ENCODE measurements at regions not wholly inside any gene's neighbourhood (a gene's known extent, or its start where the extent isn't known, plus 50 kb on each side); places are given as distances from the start of the nearest gene placed in this dataset.
A peak's percentile ranks its signal among the peaks of the same experiment; 100 is the strongest.

- Histone ChIP-seq H3K9me3 (ENCODE audit: severe bottlenecking) (no peaks in the 10 kb centered on the region), H3K36me3 (no peaks in the 10 kb centered on the region), H3K4me3 (ENCODE audit: low read depth, low read length) (no peak overlapping the region), H3K27ac (no peak overlapping the region), H3K27me3 (ENCODE audit: insufficient read depth, low read depth, severe bottlenecking) (no peaks in the 10 kb centered on the region)
- DNase-seq: no peak
- no peak for TF ChIP-seq CTCF (IDR thresholded peaks at IDR 0.05; ENCODE audit: low read depth, low read length)
These were observed 400.1 kb downstream of the PDHA2 start for GRCh38 chr4:96240041-96240440.

GRCh38 chr4:96241819-96242218, 401.9 kb downstream of the PDHA2 start:
- no peaks in the 10 kb centered on the region for H3K36me3 ChIP-seq
- no peaks in the 10 kb centered on the region for H3K27me3 ChIP-seq (ENCODE audit: insufficient read depth, low read depth, severe bottlenecking)

GRCh38 chr4:96247096-96247495, 407.2 kb downstream of the PDHA2 start:
- H3K9me3 ChIP-seq (ENCODE audit: severe bottlenecking): peaks cover under 1% of the 10 kb centered on the region
- no peaks in the 10 kb centered on the region for H3K27me3 ChIP-seq (ENCODE audit: insufficient read depth, low read depth, severe bottlenecking)
- H3K27ac ChIP-seq: no peak overlapping the region
- no peak overlapping the region for H3K4me3 ChIP-seq (ENCODE audit: low read depth, low read length)
- TF ChIP-seq CTCF (IDR thresholded peaks at IDR 0.05; ENCODE audit: low read depth, low read length): no peak
- DNase-seq: no peak
- no peaks in the 10 kb centered on the region for H3K36me3 ChIP-seq

More at GRCh38 chr4:96241819-96242218, 401.9 kb downstream of the PDHA2 start:
- H3K9me3 ChIP-seq (ENCODE audit: severe bottlenecking): no peaks in the 10 kb centered on the region
- no peak for DNase-seq
- no peak for TF ChIP-seq CTCF (IDR thresholded peaks at IDR 0.05; ENCODE audit: low read depth, low read length)
- H3K27ac ChIP-seq: no peak overlapping the region
- H3K4me3 ChIP-seq (ENCODE audit: low read depth, low read length): no peak overlapping the region

GRCh38 chr4:96248225-96248624, 408.3 kb downstream of the PDHA2 start:
- no peaks in the 10 kb centered on the region for H3K27me3 ChIP-seq (ENCODE audit: insufficient read depth, low read depth, severe bottlenecking)
- H3K27ac ChIP-seq: no peak overlapping the region
- H3K9me3 ChIP-seq (ENCODE audit: severe bottlenecking): peaks cover 4% of the 10 kb centered on the region
- TF ChIP-seq CTCF (IDR thresholded peaks at IDR 0.05; ENCODE audit: low read depth, low read length): no peak
- DNase-seq: peak; percentile 23
- H3K36me3 ChIP-seq: no peaks in the 10 kb centered on the region
- no peak overlapping the region for H3K4me3 ChIP-seq (ENCODE audit: low read depth, low read length)

GRCh38 chr4:96260064-96260682, 420.3 kb downstream of the PDHA2 start:
- TF ChIP-seq CTCF (IDR thresholded peaks at IDR 0.05; ENCODE audit: low read depth, low read length): no peak
- Histone ChIP-seq H3K9me3 (ENCODE audit: severe bottlenecking) (no peaks in the 10 kb centered on the region), H3K4me3 (ENCODE audit: low read depth, low read length) (no peak overlapping the region), H3K27me3 (ENCODE audit: insufficient read depth, low read depth, severe bottlenecking) (no peaks in the 10 kb centered on the region), H3K27ac (no peak overlapping the region), H3K36me3 (no peaks in the 10 kb centered on the region)
- no peak for DNase-seq

- TF ChIP-seq CTCF (IDR thresholded peaks at IDR 0.05; ENCODE audit: low read depth, low read length): no peak
- no peak overlapping the region for H3K4me3 ChIP-seq (ENCODE audit: low read depth, low read length)
- H3K27ac ChIP-seq: no peak overlapping the region
- H3K9me3 ChIP-seq (ENCODE audit: severe bottlenecking): peaks cover 5% of the 10 kb centered on the region
- H3K36me3 ChIP-seq: no peaks in the 10 kb centered on the region
- H3K27me3 ChIP-seq (ENCODE audit: insufficient read depth, low read depth, severe bottlenecking): no peaks in the 10 kb centered on the region
- DNase-seq: no peak
These were observed 422.2 kb downstream of the PDHA2 start for GRCh38 chr4:96262057-96262456.

Measured in WERI-Rb-1 (cell line).